Dermis blood vessel endothelial cell (primary cell): ENCODE measurements at regions not wholly inside any gene's neighbourhood (a gene's known extent, or its start where the extent isn't known, plus 50 kb on each side); places are given as distances from the start of the nearest gene placed in this dataset.
A peak's percentile ranks its signal among the peaks of the same experiment; 100 is the strongest.
"Not testable (repeated sequence)": the region's sequence is repeated elsewhere in the genome, so short reads cannot be mapped to it uniquely, and the experiment has no call there.

ENCODE experiments used
- DNase-seq: peaks from one replicate; pipeline ENCODE4 v3.0.0; 2010

- DNase-seq: not testable (repeated sequence)
Measured at GRCh38 chr9:2279138-2279537, 264.0 kb downstream of the SMARCA2 start.

DNA sequence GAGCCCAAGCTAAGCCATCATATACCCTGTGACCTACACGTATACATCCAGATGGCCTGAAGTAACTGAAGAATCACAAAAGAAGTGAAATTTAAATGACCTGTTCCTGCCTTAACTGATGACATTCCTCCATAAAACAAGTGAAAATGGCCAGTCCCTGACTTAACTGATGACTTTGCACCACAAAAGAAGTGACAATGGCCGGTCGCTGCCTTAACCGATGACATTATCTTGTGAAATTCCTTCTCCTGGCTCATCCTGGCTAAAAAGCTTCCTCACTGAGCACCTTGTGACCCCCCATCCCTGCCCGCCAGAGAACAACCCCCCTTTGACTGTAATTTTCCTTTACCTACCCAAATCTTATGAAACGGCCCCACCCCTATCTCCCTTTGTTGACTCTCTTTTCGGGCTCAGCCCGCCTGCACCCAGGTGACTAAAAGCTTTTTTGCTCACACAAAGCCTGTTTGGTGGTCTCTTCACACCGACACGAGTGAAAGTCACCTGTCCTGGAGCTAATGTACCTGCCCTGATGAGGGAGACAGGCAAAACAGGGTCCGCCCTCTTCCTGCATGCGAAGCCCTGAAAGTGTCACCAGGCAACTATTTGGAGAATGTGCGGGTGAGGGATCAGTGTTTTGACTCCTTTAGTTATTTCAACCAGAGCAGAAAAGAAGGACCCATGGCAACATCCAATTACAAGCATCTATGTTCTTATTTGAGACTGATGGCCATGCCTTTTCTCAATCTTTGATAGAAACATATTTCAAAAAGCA, 266.1 kb downstream of the SMARCA2 start:
- DNase-seq: no peak

GRCh38 chr9:2281803-2282185, 266.6 kb downstream of the SMARCA2 start:
- no peak for DNase-seq

DNA sequence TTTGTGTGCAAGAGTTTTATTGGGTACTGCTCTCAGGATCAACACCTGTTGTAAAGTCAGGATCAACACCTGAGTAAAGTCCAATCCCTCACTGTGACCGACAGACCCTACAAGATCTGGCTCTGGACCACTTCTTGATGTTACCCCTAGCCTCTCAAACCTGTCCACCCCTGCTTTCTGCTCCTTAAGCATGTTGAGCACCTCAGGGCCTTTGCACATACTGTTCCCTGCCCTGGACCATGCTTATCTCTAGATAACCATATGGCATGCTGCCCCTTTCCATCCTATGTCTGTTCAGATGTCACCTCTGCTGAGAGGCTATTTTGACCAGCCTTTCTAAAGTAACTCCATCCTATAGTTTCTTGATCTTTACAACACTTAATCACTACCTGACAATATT, 269.6 kb downstream of the SMARCA2 start:
- DNase-seq: no peak

DNA sequence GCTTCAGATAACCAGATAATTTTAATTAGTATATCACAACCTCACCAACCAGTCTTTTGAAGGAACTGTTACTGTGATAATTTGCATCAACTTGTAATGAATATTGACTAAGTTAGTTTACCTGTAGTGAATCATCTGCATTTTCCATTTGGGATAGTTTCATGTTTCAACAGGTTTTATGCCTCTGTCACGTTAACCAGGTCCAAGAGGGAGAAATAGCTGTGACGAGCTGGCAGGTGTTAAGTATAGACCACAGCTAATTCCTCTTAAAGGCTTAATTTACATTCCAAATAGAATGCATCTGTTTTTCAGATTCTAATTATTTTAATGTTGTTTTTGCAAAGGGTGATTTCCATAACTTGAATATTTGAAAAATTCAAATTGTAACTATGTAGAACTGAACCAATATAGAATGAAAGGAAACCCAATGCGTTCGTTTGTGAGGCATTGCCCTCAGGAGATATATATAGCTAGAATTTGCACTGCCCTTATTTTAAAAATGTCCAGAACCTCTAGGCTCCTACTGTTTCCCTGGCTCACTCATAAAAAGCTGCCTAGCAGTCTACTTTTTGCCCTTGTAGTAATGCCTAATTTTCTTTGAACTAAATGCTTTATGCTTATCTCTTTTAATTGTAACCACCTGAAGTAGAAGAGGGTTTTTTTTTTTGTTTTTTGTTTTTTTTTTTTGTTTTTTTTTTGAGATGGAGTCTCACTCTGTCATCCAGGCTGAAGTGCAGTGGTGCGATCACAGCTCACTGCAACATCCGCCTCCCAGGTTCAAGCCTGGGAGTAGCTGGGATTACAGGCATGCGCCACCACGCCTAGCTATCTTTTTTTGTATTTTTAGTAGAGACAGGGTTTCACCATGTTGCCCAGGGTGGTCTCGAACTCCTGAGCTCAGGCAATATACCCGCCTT, 270.5 kb downstream of the SMARCA2 start:
- DNase-seq: no peak

GRCh38 chr9:2286333-2286705, 271.2 kb downstream of the SMARCA2 start:
- no peak for DNase-seq

GRCh38 chr9:2286825-2287455, 271.8 kb downstream of the SMARCA2 start:
- DNase-seq: no peak

GRCh38 chr9:2288309-2288708, 273.2 kb downstream of the SMARCA2 start:
- DNase-seq: no peak

DNA sequence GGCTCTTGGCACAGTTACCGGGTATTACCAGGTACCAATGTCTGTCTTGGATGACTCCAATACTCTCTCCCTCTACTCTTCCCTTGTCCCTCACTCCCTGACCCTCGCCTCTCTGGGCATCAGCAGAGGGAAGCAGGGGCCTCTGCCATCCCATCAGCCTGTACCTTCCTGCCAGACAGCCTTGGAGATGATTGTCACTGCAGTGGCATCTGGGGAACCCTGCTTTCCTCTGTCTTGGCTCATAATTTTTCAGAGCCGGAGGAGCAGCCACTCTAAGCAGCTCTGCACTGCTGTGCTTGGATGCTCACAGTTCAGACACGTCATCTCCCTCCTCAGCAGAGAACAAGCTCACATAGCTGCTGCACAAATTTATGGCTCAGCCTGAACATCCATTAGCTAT, 274.1 kb downstream of the SMARCA2 start:
- DNase-seq: no peak

DNA sequence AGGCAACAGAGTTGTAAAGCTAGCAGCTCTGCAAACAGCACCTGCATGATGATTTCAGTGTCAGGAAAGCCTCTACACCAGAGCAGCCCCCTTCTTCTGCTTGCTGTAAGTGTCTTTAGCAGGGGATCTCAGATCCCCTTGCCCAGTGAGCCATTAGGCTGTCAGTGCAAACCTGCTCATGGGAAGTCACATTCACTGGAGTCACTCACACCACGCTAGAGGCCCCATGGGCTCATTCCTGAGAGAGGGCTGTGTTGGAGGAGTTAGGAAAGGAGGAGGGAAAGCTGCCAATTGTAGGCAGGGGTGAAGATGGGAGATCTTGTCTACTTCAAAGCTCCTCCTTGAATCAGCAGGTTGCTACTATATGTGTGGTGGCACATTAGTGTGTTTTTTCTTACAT, 275.2 kb downstream of the SMARCA2 start:
- no peak for DNase-seq

GRCh38 chr9:2291980-2292704, 277.0 kb downstream of the SMARCA2 start:
- DNase-seq: no peak

- DNase-seq: no peak
Measured at GRCh38 chr9:2292733-2293132, 277.6 kb downstream of the SMARCA2 start.

DNA sequence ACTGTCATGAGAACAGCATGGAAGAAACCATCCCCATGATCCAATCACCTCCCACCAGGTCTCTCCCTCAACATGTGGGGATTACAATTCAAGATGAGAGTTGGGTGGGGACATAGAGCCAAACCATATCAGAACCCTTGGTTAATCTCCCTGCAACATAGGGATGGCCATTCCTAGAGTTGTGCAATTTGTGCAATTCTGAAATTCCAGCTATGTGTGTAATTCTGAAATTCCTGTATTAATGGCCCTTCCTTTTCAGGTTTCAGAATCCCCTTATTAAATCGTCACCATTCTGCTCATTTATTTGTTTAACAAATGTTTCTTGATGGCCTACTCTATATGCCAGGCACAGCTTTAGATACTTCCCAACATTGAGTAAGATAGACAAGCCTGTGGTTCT, 282.6 kb downstream of the SMARCA2 start:
- DNase-seq: no peak

GRCh38 chr9:2298217-2298616, 283.1 kb downstream of the SMARCA2 start:
- no peak for DNase-seq

GRCh38 chr9:2299156-2299842, 284.2 kb downstream of the SMARCA2 start:
- DNase-seq: no peak

DNA sequence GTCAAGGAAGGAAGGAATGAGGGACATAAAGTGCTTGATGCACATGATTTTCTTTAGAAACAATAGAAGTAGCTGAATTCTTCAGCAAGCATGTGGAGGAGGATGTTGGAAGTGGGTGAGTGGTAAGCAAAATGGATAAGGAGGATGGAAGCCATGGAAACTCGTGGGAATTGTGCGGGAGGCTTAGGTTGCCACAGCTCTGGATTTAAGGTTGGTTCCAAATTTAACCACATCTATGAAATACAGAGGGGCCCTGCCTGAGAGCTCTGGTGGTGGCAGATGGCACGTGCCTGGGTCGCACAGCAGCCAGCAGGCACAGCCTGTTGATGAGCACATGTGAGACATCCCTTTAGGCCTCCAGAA, 284.7 kb downstream of the SMARCA2 start:
- no peak for DNase-seq

GRCh38 chr9:2300325-2300724, 285.2 kb downstream of the SMARCA2 start:
- no peak for DNase-seq

- no peak for DNase-seq
Measured at GRCh38 chr9:2302606-2303005, 287.5 kb downstream of the SMARCA2 start.

- no peak for DNase-seq
Measured at GRCh38 chr9:2303056-2303455, 287.9 kb downstream of the SMARCA2 start.

GRCh38 chr9:2307480-2307879, 292.3 kb downstream of the SMARCA2 start:
- peak; percentile 39 for DNase-seq

- no peak for DNase-seq
Measured at GRCh38 chr9:2311920-2312319, 296.8 kb downstream of the SMARCA2 start.

DNA sequence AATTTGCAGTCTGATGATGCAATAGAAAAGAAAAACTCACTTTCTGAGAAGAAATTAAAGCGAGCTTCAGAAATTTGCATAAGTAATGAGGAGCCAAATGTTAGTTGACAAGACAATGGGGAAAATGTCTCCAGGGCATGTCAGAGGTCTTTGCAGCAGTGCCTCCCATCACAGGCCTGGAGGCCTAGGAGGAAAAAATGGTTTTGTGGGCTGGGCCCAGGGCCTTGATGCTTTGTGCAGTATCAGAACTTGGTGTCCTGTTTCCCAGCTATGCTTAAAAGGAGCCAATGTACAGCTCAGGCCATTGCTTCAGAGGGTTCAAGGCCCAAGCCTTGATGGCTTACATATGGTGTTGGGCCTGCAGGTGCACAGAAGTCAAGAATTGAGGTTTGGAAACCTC, 298.4 kb downstream of the SMARCA2 start:
- DNase-seq: no peak
